Fibroblast of skin of right quadriceps (primary cell): ENCODE measurements at regions not wholly inside any gene's neighbourhood (a gene's known extent, or its start where the extent isn't known, plus 50 kb on each side); places are given as distances from the start of the nearest gene placed in this dataset.

Experiments used
- DNase-seq: peaks from one replicate; pipeline ENCODE4 v3.0.0-alpha.2; 2013

DNA sequence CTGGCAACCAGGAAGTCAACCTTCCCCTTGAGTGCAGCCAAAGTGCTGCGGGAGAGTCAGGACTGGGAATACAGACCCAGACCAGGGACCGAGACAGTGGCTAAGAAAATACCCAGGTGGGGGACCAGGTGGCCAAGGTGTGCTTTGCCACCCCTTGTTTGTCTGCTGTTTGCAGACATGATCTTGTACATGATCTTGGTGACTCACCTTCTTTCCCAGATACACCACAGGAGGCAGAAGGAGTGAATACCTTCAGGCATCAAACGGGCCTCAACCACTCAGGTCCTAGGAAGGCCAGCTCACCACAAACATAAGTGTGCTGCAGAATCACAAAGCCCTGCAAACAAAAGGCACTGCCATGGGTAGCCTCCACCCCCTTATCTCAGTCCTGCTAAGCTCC is 62.0 kb downstream of the CNGA2 start:
- no peak for DNase-seq

DNA sequence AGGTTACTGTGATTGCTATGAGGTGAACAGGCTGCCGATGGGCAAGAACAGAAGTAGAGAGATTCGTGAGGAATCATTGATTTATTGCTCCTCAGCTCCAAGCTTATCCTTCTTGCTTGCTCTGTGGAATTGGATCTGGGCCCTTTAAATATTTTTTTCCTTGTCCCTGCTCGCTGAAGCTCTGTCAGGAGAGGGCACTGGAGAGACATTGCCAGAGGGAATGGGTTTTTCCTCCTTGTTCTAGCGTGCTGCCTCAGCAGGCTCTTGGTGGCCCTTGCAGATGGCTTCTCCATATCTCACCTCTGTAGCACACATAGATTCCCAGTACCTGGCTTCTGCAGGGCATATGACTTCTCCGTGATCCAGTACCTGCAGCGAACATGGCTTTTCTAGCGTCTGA is 67.4 kb downstream of the CNGA2 start:
- DNase-seq = no peak

DNA sequence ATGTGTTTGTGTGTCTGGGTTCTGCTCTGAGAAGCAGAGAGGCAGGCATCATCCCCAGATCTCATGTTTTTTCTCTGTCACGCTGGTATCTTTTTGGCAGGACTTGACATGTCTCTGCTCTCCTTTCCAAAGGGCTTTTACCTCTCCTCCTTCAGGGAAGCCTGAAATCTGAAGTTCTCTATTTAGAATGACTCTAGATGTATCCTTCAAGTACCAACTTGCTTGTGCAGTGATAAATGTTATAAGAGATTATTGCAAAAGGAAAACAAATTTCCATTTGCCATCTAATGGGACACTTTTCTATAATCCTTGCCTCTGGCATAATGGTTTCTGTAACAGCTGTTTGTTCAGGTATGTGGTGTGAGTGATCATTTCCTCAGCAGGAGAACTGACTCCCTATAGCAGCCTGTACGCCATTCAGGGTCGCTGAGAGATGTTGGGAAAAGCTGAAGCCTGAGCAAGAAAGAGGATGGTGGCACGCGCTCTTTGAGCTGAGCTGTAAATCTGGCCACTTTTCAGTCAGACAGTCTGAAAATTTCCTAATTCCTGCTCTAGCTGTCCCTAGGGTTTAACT is 72.5 kb downstream of the CNGA2 start:
- DNase-seq = no peak

DNA sequence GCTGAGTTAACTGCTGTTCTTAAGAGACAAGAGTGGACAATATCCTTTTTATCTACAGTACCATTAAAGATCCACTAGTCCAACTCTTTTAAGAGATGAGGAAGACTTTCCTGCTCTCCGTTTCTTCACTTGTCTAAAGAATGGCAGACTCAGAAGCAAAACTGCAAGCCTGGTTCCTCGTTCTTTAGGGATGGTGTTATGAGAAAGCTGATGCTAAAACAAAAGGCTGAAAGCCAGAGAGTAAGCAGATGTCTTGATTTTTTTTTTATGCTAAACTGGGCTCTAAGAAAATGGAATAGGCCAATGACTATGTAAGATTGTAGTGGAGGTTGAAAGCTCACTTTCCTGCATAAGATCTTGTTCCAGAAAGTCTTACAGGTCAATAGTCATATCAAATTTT is 78.1 kb downstream of the CNGA2 start:
- no peak for DNase-seq

DNA sequence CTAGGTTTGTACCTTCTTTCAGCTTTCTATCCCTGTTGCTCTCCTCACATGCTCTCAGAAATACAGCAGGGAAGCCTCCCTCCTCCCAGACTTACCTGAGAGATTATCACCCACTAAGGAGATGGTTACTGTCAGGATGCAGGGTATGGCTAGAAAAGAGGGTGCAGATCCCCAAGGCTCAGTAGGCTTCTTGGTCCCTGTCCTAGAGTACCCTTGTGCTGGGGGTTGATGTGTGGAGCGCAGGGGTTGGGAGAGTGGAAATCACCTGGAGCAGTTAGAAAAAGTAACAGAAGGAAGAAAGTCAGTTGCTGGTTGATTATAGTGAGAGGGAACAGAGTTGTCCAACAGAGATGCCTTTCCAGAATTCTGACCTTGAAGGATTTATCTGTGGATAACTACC is 80.2 kb downstream of the CNGA2 start:
- no peak for DNase-seq

DNA sequence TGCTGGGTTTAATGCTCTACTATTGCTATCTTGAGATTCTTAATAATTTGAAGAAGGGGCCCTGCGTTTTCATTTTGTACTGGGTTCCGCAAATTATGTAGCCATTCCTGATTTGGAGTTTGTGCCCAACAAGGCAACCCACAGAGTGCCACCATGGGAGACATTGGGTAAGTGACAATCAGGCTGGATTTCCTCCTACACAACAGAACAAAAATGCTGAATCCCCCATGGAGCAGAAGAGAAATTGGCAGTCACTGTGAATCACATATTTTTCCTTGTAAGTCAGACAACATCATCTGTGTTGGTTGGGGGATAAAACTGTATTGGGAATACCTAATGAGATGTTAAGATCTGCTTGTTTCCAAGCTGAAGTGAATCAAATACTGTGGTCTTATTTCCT is 80.9 kb downstream of the CNGA2 start:
- DNase-seq = peak; percentile 36

DNA sequence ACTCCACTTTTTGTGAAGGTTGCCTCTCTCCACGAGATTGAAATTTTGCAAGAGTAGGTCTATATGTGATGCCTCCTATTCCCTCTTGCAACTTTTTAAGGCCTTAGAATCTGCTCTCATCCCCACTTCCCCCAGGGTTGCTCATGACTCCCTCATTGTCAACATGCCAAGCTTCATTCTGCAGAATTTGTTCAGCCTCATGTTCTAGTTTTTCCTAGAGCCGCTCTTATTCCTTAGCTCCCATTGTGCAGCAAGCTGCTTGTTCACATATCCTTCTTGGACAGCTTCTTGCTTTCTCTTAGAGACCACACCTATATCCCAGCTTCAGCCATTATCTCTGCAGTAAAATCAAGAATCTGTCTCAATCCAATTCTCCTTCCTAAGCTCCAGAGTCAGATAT is 82.4 kb downstream of the CNGA2 start:
- peak; percentile 13 for DNase-seq

DNA sequence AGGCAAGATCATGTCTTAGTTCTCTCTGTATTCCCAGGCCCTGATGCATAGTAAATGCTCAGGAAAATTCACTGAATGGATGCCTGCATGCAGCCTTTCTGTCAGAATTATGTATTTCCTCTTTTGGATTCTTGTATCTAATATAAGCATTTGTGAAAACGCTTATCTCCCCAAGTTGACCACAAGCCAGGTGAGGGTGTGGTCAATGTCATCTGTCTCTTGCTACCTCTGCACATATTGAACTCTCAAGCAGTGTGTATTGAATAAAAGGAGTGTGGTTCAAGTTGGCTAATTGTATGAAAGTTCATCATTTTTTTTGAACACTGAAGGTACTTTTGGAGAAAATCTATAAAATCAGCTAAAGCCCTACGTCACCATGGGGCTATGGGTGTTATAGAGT is 84.3 kb downstream of the CNGA2 start:
- DNase-seq = no peak

DNA sequence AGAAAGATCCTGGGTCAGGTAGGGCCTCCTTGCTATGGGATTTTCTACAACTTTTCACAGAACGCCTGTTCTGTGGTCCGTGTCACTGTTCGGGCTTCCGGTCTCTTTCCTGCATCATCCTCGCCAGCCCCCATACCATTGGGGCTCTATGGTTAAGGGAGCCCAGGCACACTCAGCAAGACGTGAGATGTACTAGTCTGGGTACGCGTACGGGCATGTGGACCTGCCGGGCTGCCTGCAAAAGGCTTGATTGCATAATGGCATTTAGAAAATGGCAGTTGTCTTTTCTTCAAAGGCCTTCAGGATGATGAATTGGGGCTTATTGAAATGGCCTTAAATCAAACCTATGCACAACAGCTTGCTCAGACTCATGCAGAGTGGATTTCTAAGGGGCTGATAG is 86.7 kb downstream of the CNGA2 start:
- no peak for DNase-seq

DNA sequence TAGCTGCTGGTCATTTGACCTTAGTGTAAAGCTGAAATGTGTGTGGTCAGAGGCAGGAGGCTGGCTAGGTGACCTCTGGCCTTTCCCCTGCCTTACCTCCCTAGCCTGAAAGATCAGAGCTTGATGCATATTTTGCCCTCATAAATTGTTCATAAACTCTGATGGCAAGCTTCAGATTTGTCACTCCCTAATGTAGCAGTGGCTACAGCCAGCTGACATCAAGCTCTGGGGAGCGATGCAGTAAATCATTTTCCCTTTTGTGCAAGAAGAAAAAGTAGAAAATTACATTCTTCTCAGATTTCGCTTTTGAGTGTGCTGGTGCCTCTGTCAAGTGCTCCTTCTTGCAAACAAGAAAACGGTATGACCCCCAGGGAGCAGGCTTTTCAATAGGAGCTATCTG is 87.7 kb upstream of the MAGEA4 start:
- no peak for DNase-seq

DNA sequence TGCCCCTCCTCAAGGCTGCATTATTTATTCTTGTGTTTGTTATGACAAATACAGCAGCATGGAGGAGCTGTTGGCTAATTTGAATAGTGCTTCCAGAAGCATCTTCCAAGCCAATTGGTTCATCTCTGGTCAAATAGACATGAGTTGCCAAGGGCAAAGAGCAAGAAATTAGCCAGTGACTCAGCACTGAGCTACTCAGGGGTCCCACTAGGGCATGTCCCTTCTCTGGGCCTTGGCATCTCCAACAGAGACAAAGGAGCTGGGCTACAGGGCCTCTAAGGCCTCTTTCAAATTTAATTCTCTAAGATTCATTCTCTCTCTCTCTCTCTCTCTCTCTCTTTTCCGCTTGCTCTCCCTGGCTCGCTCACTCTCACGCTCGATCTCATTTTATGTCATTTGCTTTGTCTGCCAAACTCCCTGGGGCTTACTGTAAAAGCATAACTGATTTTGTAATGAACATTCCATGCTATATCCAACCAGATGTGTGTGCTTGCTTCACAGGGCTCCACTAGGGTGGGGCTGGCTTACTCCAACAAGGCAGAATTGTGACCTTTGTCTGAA is 86.7 kb upstream of the MAGEA4 start:
- DNase-seq = peak; percentile 80

DNA sequence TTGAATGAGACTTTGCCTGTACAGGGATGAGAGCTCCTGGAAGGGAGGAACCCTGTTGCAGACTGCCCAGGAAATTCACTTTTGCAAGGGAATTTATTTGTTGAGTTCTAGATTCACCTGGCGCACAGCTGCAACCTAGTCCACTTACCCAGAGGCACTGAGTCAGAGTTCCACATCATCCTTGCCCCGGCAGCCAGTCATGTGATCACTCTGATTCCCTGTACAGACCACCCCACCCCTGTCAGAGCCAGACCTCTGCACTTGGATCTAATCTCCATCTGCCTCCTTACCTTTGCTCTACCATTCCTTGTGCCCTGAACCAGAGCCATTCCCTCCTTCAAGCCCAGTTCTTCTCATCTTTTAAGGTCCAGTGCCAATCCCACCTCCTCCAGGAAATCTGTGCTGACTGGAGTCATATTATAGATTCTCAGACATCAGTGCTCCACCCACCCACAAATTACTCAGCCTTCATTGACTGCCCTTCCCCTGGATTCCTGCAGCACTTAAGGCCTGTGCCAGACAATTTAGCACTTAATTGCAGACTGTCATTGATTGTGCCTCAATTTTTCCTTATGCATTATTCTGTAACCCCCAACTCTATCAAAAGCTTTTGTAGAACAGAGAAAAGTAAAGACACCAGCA is 84.1 kb upstream of the MAGEA4 start:
- DNase-seq = no peak

DNA sequence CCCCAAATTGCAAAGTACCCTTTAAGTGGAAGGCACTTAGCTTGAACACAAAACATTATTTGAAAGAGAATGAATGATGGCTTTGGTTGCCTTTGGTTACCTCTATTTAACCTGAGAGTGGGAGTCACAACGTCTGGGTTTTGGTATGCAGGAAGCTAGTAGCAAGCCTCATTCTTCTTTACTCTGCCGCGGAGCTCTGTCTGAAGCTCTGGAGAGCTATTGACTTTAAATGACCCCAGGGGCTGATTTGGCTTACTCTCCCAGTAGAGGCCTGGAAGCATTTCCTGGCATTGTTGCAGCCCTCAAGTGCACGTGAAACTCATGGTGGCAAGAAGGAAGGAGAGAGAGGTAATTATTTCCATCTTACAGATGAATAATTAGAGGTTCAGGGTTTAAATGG is 81.8 kb upstream of the MAGEA4 start:
- DNase-seq = no peak

DNA sequence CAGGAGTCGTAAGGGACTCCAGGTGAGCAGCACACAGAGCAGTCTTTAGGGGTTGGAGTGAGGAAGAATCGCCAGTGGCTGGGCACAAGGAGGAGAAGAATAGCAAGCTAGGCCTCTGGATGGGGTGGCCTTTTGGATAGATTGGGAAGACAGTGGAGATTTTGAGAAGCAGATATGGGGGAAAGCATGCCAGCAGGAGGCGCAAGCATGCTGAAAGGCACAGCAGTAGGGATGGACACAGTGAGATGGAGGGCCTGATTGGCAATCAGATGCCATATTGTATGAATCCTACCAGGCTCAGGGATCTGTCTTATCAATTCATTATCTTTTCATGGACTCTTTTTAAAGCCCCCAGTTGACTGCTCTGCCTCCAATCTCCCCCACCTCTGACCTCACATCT is 60.4 kb upstream of the MAGEA4 start:
- no peak for DNase-seq

DNA sequence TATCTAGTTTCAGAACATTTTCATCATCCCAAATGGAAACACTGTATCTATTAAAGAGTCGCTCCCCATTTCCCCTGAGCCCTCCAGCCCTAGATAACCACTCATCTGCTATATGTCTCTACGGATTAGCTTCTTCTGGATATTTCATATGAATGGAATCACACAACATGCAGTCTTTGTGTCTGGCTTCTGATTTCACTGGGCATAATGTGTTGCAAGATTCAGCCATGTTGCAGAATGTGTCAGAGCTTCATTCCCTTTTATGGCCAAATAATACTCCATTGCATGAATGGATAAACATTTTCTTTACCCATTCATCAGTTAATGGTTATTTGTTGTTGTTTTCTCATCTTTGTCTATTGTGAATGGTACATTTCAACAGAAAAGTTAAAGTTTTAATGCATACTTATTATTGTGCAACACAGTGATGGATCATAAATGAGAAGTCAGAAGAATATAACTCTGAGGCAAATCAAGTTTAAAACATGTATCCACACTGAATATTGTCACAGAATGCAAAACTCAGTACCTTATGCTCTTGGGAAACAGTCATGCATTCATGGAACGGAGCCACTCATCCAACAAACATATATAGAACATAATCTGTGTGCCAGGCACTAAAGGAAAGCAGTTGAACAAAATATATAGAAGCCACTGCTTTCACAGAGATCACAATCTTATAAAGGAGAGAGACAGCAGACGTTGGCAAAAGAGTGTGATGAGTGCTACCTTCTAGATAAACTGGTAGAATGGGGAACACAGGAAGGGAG is 57.8 kb upstream of the MAGEA4 start:
- DNase-seq = no peak

DNA sequence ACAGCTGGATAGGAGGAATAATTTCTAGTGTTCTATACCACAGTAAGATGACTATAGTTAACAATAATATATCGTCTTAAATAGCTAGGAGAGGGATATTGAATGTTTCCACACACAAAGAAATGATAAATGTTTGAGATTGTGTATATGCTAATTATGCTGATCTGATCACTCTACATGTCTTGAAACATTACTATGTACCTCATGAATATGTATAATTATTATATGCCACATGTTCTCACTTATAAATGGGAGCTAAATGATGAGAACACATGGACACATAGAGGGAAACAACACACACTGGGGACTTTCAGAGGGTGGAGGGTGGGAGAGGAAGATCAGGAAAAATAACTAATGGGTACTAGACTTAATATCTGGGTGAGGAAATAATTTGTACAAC is 53.2 kb upstream of the MAGEA4 start:
- DNase-seq = no peak

DNA sequence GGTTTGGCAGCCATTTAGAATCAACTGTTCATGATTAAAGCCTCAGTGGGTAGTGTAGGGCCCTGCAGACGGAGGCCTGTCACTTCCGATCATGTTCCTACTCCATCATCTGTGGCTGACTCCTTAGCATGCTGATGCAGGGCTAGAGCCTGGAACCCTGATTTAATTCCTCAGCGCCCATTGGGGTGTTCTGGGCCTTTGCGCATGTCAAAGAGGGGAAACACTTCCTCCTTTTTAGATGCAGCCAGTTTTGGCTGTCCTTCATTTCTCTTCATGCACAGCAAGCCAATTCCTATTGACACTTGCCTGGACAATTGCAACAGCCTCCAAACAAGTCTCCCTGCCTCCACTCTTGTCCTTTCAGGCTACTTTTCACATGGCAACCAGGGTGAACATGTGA is 51.9 kb upstream of the MAGEA4 start:
- DNase-seq = no peak
